ENCODE measurements at regions not wholly inside any gene's neighbourhood (a gene's known extent, or its start where the extent isn't known, plus 50 kb on each side); places are given as distances from the start of the nearest gene placed in this dataset.
"Not testable (repeated sequence)": the region's sequence is repeated elsewhere in the genome, so short reads cannot be mapped to it uniquely, and the experiment has no call there.

GRCh38 chr10:57119684-57120083, 758.6 kb upstream of the ZWINT start:
- no peak for DNase-seq

- DNase-seq: no peak
Measured at GRCh38 chr10:57113545-57113944, 752.5 kb upstream of the ZWINT start.

GRCh38 chr10:57102236-57102635, 741.2 kb upstream of the ZWINT start:
- no peak for DNase-seq

- no peak for DNase-seq
Measured at GRCh38 chr10:57098146-57098545, 737.1 kb upstream of the ZWINT start.

GRCh38 chr10:57096044-57096443, 735.0 kb upstream of the ZWINT start:
- DNase-seq: no peak

- no peak for DNase-seq
Measured at GRCh38 chr10:57094965-57095364, 733.9 kb upstream of the ZWINT start.

- DNase-seq: no peak
Measured at GRCh38 chr10:57094083-57094482, 733.0 kb upstream of the ZWINT start.

GRCh38 chr10:57053530-57053929, 692.5 kb upstream of the ZWINT start:
- DNase-seq: no peak

- DNase-seq: no peak
Measured at GRCh38 chr10:57049096-57049495, 688.0 kb upstream of the ZWINT start.

GRCh38 chr10:57038531-57038930, 677.5 kb upstream of the ZWINT start:
- DNase-seq: no peak

- no peak for DNase-seq
Measured at GRCh38 chr10:57035310-57035709, 674.3 kb upstream of the ZWINT start.

GRCh38 chr10:57032301-57032700, 671.2 kb upstream of the ZWINT start:
- DNase-seq: not testable (repeated sequence)

- DNase-seq: no peak
Measured at GRCh38 chr10:57031346-57031745, 670.3 kb upstream of the ZWINT start.

GRCh38 chr10:57026307-57026706, 665.2 kb upstream of the ZWINT start:
- no peak for DNase-seq

GRCh38 chr10:57023626-57024025, 662.6 kb upstream of the ZWINT start:
- DNase-seq: no peak

GRCh38 chr10:57018452-57018851, 657.4 kb upstream of the ZWINT start:
- no peak for DNase-seq

- no peak for DNase-seq
Measured at GRCh38 chr10:57017356-57018037, 656.4 kb upstream of the ZWINT start.

- peak; percentile 41 for DNase-seq
Measured at GRCh38 chr10:57015595-57016318, 654.7 kb upstream of the ZWINT start.

GRCh38 chr10:57015187-57015586, 654.1 kb upstream of the ZWINT start:
- DNase-seq: no peak

- no peak for DNase-seq
Measured at GRCh38 chr10:57014758-57015157, 653.7 kb upstream of the ZWINT start.

- DNase-seq: no peak
Measured at GRCh38 chr10:57008189-57008588, 647.1 kb upstream of the ZWINT start.

- DNase-seq: no peak
Measured at GRCh38 chr10:56991591-56992069, 630.6 kb upstream of the ZWINT start.

GRCh38 chr10:56975513-56975912, 614.5 kb upstream of the ZWINT start:
- no peak for DNase-seq

GRCh38 chr10:56973766-56974165, 612.7 kb upstream of the ZWINT start:
- DNase-seq: no peak
